CMK (cell line): ENCODE measurements at regions not wholly inside any gene's neighbourhood (a gene's known extent, or its start where the extent isn't known, plus 50 kb on each side); places are given as distances from the start of the nearest gene placed in this dataset.
"Not testable (repeated sequence)": the region's sequence is repeated elsewhere in the genome, so short reads cannot be mapped to it uniquely, and the experiment has no call there.

Experiments used
- DNase-seq: peaks from one replicate; pipeline ENCODE4 v3.0.0-alpha.2; 2010; ENCODE audit warnings: low read depth

- no peak for DNase-seq
These were observed 744.5 kb upstream of the FAM241A start for GRCh38 chr4:111400741-111401140.

DNA sequence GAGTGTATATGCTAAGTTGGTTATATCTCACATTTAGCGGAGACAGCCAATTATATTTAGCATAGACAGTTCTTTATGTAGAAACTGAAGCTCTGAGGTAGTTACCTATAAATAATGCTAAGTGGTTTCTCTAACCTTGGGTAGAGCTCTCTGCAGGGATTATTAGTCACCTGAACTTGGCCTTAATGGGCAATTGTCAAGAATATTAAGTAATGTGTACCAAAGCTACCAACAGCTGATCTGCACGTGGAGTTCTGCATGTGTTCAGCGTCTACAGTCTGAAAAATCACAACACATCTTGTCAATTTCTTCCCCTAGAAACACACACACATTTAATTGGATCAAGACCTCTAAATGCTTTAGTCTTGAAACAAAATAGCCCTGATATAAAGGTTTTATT lies 740.6 kb upstream of the FAM241A start:
- no peak for DNase-seq

DNA sequence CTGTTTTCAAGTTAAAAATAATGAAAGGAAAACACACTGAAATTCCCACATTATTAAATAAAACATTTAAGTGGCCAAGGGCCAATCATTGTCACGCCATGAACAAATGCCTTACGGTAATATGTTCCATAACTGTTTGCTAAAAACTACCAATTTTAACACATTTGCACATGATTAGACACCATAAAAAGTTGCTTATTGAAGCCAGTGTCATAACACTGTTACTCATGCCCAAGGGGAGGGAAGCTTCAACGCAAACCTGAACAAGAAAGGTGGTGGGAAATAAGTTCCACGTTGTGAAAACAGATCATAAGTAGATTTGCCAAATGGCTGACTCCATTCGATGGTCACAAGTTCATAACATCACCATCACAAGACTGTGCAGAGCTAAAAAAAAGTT lies 739.3 kb upstream of the FAM241A start:
- DNase-seq = no peak

GRCh38 chr4:111410571-111410970 lies 734.7 kb upstream of the FAM241A start:
- DNase-seq = no peak

DNA sequence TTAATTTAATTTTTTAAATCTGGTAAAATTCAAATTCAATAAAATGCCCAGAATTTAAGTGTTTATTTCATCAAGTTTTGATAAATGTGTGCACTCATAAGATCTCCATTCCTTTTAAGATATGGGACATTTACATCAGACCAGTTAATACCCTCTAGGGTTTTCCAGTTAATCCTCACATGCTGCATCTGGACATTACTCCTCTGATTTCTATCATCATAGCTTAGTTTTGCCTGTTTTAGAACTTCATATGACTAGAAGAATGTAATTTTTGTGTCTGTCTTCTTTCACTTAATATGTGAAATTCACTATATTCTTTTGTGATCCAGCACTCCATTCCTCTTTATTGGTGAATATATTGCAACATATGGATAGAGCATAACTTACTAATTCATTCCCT lies 727.7 kb upstream of the FAM241A start:
- no peak for DNase-seq

DNA sequence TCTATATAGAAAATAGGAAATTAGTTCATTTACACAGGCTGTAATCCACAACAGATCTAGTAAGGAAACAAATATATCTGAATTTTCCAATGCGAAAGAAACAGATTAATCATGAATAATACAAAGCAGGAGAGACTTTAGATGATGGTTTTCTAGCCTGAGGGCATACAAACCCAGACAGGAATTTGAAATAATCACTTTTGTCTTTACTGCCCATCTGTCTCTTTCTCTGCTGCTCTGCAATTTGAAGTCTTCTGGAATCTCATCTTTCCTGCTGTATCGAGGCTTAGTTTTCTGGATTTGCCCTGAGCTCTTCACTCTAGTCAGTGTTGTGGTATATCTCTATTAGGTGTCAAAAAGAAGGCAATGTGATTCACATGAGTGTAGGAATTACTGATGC lies 711.8 kb upstream of the FAM241A start:
- DNase-seq = no peak

DNA sequence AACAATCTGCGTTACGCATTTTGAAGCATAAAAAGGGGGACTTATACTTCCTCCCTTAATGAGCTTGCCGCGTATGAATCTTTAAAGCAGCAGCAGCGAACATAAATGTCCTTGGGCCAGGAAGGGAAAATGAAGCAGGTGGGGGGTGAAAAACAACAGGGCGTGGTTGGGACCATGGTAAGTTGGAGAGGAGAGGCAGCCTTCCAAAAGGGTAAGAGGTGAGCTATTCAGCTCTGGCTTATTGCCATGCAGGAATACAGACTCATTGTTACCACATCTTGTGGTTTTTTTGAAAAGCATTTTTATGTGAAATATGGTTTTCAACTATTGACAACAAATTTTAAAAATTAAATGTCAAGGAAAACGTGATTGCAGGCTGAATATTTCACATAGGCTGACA lies 710.7 kb upstream of the FAM241A start:
- DNase-seq = no peak

- no peak for DNase-seq
These were observed 709.1 kb upstream of the FAM241A start for GRCh38 chr4:111435986-111436744.

DNA sequence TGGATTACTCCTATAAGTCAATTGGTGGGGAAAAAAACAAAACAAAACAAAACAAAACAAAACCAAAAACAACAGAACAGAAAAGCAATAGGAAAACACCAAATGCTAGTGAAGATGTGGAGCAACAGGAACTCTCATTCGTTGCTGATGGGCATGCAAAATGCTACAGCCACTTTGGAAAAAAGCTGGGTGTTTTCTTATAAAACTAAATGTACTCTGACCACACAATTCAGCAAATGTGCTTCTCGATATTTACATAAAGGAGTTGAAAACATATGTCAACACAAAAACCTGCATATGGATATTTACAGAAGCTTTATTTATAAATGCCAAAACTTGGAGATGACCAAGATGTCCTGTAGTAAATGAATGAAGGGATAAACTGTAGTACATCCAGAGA lies 703.6 kb upstream of the FAM241A start:
- no peak for DNase-seq

DNA sequence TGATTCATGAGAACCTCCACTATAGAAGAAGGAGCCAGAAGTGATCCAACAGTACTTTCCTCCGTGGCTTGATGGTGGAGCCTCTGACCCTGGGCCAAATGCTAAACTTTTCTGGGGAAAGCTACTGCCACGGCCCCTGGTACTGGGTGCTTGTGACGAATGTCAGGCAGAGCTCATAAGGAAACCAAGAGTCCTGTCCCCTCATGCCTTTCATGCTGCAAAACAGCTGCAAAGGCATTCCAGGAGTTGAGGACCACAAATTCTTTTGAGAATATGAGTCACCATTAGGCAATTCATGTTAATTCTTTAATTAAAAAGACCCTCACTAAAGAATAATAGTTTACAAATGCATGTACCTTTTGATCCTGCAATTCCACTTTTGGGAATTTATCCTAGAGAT lies 700.4 kb upstream of the FAM241A start:
- DNase-seq = not testable (repeated sequence)

DNA sequence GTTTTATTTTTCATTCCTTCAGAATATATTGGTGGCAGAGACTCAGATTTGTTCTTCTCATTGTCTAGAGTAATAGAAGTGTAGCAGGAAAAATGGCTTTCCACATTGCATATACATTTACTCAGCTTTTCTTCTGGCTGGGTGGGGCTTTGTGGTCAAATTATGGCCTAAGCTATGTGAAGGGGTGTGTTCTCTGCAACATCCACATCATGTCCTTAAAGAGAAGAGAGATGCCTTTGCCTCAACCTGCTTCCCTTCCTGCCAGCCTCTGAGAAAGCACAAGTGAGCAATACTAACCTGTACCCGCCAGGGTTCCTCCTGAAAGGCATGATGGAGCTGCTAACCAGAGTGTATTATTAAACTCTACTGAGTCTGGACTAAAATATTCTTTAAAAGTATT lies 695.6 kb upstream of the FAM241A start:
- DNase-seq = no peak

GRCh38 chr4:111450867-111451266 lies 694.4 kb upstream of the FAM241A start:
- DNase-seq = no peak

DNA sequence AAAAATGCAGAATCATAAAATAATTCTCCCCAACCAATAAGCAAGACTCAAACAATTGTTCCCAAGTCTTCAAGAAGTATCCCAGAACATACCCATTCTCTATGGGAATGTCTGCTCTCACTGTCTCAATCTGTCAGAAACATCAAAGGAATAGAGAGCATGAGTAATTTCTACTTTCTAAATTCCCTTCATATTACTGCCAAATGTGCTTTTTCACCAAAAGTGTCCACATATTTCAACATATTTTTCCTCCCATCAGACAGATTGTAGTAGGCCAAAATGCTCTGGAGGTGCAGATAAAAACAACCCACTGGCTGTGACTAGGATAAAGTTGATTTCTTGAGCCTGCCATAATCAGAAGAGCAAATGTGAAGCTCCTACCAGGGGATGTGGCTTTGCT lies 692.0 kb upstream of the FAM241A start:
- DNase-seq = no peak

GRCh38 chr4:111454961-111455360 lies 690.3 kb upstream of the FAM241A start:
- no peak for DNase-seq

DNA sequence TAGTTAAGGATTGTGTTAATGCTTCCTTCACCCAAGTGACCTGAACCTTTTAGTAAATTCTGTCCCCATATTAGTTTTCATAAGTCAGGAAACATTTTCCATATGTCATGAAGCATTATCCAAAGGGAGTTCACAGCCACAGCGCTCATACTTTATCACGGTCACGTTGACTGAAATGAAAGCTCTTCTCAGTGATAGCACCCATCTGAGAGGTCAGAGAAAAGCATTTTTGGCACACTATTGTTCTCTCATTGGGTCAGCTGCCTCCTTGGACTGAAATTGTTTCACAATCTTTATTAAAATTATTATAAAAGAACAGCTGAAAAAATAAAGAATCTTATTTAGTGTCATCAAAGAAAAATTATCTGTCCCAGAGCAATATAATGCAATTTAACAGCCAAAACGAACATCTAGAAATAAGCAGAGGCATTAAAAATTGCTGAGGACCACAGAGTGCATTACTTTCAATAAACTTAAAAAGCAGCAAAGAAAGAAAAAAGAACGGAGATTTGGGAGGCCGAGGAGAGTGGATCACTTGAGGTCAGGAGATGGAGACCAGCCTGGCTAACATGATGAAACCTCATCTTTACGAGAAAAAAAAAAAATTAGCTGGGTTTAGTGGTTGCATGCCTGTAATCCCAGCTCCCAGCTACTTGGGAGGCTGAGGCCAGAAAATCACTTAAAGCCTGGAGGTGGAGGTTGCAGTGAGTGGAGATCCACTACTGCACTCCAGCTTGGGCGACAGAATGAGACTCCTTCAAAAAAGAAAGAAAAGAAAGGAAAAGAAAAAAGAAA lies 680.8 kb upstream of the FAM241A start:
- DNase-seq = no peak

GRCh38 chr4:111466811-111467604 lies 678.2 kb upstream of the FAM241A start:
- DNase-seq = no peak

GRCh38 chr4:111475001-111475400 lies 670.3 kb upstream of the FAM241A start:
- no peak for DNase-seq

GRCh38 chr4:111475666-111476065 lies 669.6 kb upstream of the FAM241A start:
- no peak for DNase-seq

GRCh38 chr4:111480510-111480909 lies 664.7 kb upstream of the FAM241A start:
- no peak for DNase-seq

DNA sequence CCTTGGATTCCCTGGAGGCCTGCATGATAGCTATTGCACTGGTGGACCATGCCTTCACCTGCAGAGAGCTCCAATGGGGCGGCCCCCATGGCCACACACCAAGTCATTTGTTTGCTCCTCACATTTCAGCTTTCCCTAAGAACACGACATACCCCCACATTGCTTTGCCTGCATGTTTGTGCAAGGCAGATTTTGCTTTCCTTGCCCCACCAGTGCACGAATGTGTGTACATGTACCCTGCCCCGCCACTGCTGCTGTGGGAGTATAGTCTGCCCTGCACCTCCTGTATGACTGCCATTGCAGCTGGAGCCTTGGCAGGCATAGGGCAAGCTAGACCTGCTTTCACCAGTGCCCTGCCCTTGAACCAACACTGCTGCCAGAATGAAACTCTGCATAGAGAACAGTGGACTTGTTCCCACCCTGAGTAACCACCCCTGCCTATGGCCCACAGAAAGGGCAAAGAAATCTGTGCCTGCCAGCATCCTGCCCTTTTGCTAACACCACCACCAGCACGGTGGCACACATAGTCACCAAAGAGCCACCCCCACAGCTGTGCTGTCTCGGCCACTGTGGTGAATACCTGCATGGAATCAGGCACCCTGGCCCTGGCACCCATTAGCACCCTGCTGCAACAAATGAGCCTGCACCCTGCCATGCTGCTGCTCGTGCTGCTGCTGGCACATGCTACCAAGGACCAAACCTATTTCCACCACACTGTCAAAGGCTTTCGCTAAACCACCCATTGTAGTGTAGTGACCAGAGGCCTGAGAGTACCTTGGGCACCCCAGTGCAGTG lies 661.7 kb upstream of the FAM241A start:
- DNase-seq = no peak

DNA sequence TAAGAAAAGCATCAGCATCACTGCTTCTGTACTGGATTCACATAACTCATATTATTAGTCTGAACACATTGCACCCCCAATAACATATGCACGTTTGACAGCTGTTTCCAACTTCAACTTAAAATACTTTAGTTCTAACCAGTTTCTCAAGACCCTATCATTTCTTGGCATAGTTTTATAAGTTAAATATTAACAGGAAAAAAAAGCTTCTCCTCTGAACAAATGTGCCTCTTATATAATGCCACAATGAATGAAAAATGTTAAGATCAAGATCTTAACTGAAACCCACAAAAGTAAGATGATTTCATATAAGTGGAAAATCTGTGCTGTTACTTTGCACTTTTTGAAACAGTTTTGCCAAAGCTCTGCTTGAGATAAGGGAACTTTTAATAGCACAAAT lies 652.8 kb upstream of the FAM241A start:
- DNase-seq = no peak

DNA sequence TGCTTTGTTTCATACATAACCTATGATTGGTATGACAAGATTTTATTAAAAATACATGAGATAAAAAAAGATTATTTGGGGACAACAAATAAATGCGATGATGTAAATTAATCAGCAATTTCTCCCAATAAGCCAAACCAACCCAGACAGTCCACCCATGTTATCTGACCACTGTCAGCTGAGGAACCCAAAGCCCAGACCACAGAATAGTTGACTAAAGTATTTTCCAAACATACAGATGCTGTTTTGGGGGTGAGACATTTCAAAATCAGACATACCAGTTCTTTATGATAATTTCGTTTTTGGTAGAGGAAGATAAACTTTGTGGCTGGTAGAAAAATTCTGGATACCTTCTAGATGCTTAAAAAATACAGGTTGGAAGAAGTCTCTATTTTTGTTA lies 650.8 kb upstream of the FAM241A start:
- DNase-seq = no peak
